Effector memory CD8-positive, alpha-beta T cell (primary cell): ENCODE measurements at regions not wholly inside any gene's neighbourhood (a gene's known extent, or its start where the extent isn't known, plus 50 kb on each side); places are given as distances from the start of the nearest gene placed in this dataset.

Experiments used
- ATAC-seq: fragments of 150-1000 bp; cut with Tn5 transposase; replicated peaks from 2 replicates; pipeline ENCODE4 v1.10.0; 2021; ENCODE audit warnings: mild to moderate bottlenecking, moderate library complexity
- DNase-seq, 3 experiments: peaks; one replicate each; pipeline ENCODE4 v3.0.0; 2021
- H3K27ac Mint-ChIP-seq, 2 donors: one replicate each; pipeline ENCODE4 v1.8.0; 2022; ENCODE audit warnings: mild to moderate bottlenecking in 2 of 2, mixed read lengths in 2 of 2, moderate library complexity in 2 of 2
- H3K27me3 Mint-ChIP-seq, 2 donors: one replicate each; pipeline ENCODE4 v1.8.0; 2022; ENCODE audit warnings: mixed read lengths in 2 of 2
- H3K36me3 Mint-ChIP-seq: one replicate; pipeline ENCODE4 v1.8.0; 2022; ENCODE audit warnings: mild to moderate bottlenecking, moderate library complexity, mixed read lengths; ENCODE audit not compliant: insufficient read depth
- H3K4me1 Mint-ChIP-seq, 2 donors: one replicate each; pipeline ENCODE4 v1.8.0; 2022; ENCODE audit warnings: low read depth in 2 of 2, mixed read lengths in 2 of 2
- H3K4me3 Mint-ChIP-seq, 2 donors: one replicate each; pipeline ENCODE4 v1.8.0; 2022; ENCODE audit warnings: mild to moderate bottlenecking in 2 of 2, mixed read lengths in 2 of 2, moderate library complexity in 2 of 2
- H3K9me3 Mint-ChIP-seq, 2 donors: one replicate each; pipeline ENCODE4 v1.8.0; 2022; ENCODE audit warnings: mixed read lengths in 2 of 2

GRCh38 chr2:239625156-239625845, 224.5 kb upstream of the HDAC4 start:
- Mint-ChIP-seq H3K36me3 (no peaks in the 10 kb centered on the region), H3K27ac (peak overlapping the region; percentile 84 to 95), H3K27me3 (no peaks in the 10 kb centered on the region), H3K9me3 (no peaks in the 10 kb centered on the region), H3K4me1 (peaks cover 66 to 72% of the 10 kb centered on the region in 2 donors), H3K4me3 (peak overlapping the region; percentile 58 to 63)
- DNase-seq (no peak), ATAC-seq (peak; percentile 11)

GRCh38 chr2:239621611-239622010, 220.8 kb upstream of the HDAC4 start:
- peaks cover 0 to under 1% of the 10 kb centered on the region in 2 donors for H3K9me3 Mint-ChIP-seq
- no peak for DNase-seq
- peaks cover 49 to 68% of the 10 kb centered on the region in 2 donors for H3K4me1 Mint-ChIP-seq
- H3K36me3 Mint-ChIP-seq = no peaks in the 10 kb centered on the region
- H3K27me3 Mint-ChIP-seq = no peaks in the 10 kb centered on the region
- H3K4me3 Mint-ChIP-seq = no peak overlapping the region
- no peak for ATAC-seq
- H3K27ac Mint-ChIP-seq = peak overlapping the region in 1 of 2 donors; percentile 30

GRCh38 chr2:239619369-239619768, 218.5 kb upstream of the HDAC4 start:
- peaks cover 28 to 49% of the 10 kb centered on the region in 2 donors for H3K4me1 Mint-ChIP-seq
- no peak overlapping the region for H3K27ac Mint-ChIP-seq
- ATAC-seq = no peak
- H3K36me3 Mint-ChIP-seq = no peaks in the 10 kb centered on the region
- no peak for DNase-seq
- no peaks in the 10 kb centered on the region for H3K27me3 Mint-ChIP-seq
- H3K4me3 Mint-ChIP-seq = no peak overlapping the region
- H3K9me3 Mint-ChIP-seq = peaks cover 0 to 3% of the 10 kb centered on the region in 2 donors

GRCh38 chr2:239616729-239617128, 215.9 kb upstream of the HDAC4 start:
- no peak overlapping the region for H3K4me3 Mint-ChIP-seq
- H3K36me3 Mint-ChIP-seq = no peaks in the 10 kb centered on the region
- no peak for ATAC-seq
- no peak overlapping the region for H3K27ac Mint-ChIP-seq
- H3K9me3 Mint-ChIP-seq = peaks cover 0 to 3% of the 10 kb centered on the region in 2 donors
- DNase-seq = no peak
- H3K27me3 Mint-ChIP-seq = no peaks in the 10 kb centered on the region
- H3K4me1 Mint-ChIP-seq = peaks cover 10 to 26% of the 10 kb centered on the region in 2 donors

DNA sequence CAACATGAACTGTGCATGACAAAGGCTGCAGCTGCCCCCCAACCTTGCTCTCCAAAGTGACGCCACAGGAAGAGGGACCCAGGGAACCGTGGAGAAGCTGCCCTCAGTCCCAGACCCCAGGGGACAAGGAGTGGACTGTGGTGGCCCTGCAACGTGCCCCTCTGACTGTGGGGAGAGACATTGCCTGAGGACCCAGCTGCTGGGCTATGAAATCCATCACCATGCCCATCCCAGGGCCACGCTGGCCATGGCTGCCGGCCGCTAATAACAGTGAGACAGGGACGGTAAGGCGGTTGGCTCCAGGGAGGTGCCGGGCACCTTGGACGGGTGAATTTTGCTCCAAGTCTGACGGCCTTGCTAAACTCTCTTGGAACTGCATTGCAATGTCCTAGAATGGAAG, 211.3 kb upstream of the HDAC4 start:
- H3K36me3 Mint-ChIP-seq = peaks cover 7% of the 10 kb centered on the region
- no peak for DNase-seq
- no peak for ATAC-seq

GRCh38 chr2:239611222-239611795, 210.5 kb upstream of the HDAC4 start:
- H3K27me3 Mint-ChIP-seq = peaks cover 0 to 8% of the 10 kb centered on the region in 2 donors
- DNase-seq = no peak
- peak overlapping the region in 1 of 2 donors; percentile 35 for H3K27ac Mint-ChIP-seq
- H3K4me1 Mint-ChIP-seq = peaks cover 23 to 26% of the 10 kb centered on the region in 2 donors
- no peak overlapping the region for H3K4me3 Mint-ChIP-seq
- peaks cover 7% of the 10 kb centered on the region for H3K36me3 Mint-ChIP-seq
- H3K9me3 Mint-ChIP-seq = no peaks in the 10 kb centered on the region
- no peak for ATAC-seq

More for the DNA sequence above, 211.3 kb upstream of the HDAC4 start:
- H3K4me1 Mint-ChIP-seq = peaks cover 23 to 26% of the 10 kb centered on the region in 2 donors
- H3K9me3 Mint-ChIP-seq = peaks cover 0 to 3% of the 10 kb centered on the region in 2 donors
- H3K27me3 Mint-ChIP-seq = peaks cover 0 to 8% of the 10 kb centered on the region in 2 donors
- H3K4me3 Mint-ChIP-seq = no peak overlapping the region
- no peak overlapping the region for H3K27ac Mint-ChIP-seq

DNA sequence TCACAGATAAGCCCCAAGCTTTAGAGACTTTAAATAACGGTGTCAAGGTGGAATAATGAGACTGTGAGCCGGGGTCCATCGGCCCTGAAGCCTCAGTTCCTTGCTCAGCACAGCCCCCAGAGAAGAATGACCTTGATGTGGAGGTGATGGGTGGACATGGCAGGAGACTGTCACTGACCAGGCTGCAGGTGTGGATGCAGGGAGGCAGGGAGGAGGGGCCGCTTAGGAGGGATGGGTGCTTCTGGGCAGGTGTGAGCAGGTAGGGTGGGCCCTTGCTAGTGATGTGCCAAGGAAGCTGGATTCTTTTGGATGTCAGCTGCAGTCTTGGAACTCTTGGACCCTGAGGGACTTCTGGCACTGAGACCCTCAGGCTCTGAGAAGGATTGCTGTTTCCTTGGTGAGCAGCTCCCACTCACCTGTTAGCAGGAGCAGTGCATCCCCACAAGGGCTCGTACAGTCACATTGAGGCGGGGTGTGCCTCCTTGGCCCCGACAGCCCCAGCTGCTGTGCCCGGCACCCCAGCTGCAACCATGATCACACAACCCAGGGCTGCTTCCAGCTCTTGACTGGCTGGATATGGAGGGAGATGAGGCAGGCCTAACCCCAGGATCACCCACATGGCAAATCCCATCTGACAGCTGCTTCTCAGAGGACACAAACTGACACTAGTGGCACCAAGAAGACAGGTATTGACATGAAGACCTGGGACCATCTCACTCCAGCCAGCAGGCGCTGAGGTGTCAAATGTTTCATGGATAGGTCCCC, 209.8 kb upstream of the HDAC4 start:
- Mint-ChIP-seq H3K27me3 (peaks cover 0 to 8% of the 10 kb centered on the region in 2 donors), H3K27ac (peak overlapping the region in 1 of 2 donors; percentile 35), H3K9me3 (no peaks in the 10 kb centered on the region), H3K4me1 (peaks cover 28 to 30% of the 10 kb centered on the region in 2 donors), H3K36me3 (peaks cover 7% of the 10 kb centered on the region), H3K4me3 (peak overlapping the region; percentile 68 to 69)
- DNase-seq (no peak), ATAC-seq (no peak)

DNA sequence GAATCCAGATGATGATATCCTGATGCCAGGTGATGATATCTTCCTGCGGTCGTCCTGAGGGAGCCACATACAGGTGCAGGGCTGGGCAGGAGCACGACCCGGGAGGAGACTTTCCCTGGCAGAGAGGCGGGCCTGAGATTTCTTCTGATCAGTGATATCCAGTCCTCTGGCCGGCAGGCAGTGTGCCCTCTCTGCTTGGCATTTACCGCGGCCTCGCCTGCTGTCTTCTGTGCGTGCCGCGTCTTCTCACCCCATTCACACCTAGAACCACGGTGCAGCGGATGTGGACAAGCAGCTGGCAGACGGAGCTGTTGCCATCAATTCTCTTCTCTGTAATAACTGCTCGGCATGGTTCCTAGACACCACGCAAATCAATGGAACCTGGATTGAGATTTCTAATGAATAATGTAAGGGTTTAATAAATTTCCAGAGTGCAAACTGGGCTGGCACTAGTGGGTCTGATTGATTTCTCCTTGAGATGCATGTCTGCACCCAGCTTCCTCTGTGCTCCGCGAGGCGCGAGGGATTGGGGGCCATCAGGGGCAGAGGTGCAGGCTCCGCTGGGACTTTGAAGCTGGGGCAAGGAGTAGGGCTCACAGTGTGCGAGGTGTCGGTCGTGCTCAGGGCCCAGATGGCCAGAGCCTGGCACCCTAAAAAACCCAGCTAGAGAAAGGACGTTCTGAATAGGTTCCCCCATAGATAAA, 208.9 kb upstream of the HDAC4 start:
- H3K27ac Mint-ChIP-seq = peak overlapping the region; percentile 54 to 57
- peak; percentile 47 to 59 (median 49) for DNase-seq
- peaks cover 0 to 8% of the 10 kb centered on the region in 2 donors for H3K27me3 Mint-ChIP-seq
- H3K4me3 Mint-ChIP-seq = peak overlapping the region; percentile 68 to 69
- H3K36me3 Mint-ChIP-seq = peaks cover 7% of the 10 kb centered on the region
- no peaks in the 10 kb centered on the region for H3K9me3 Mint-ChIP-seq
- peaks cover 28 to 31% of the 10 kb centered on the region in 2 donors for H3K4me1 Mint-ChIP-seq
- ATAC-seq = peak; percentile 95

DNA sequence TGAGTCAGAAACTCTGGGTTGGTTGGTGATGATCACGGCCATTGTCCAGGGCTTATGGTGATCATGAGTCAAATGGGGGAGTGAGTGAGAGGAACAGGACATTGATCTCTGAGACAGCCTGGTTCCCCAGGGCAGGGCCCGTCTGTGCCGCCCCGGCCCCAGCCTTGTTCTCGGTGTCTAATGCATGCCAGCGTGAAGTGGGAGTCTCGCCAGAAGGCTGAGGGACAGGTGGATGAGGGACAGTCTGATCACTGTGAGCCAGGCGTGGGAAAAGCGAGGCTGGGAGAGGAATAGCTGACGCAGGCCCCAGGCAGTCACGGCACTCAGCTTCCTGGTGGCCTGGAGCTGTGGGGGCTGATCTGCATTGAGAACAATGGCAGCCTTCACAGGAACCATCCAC, 208.3 kb upstream of the HDAC4 start:
- H3K9me3 Mint-ChIP-seq = no peaks in the 10 kb centered on the region
- DNase-seq = no peak
- peak overlapping the region; percentile 68 to 69 for H3K4me3 Mint-ChIP-seq
- peaks cover 7% of the 10 kb centered on the region for H3K36me3 Mint-ChIP-seq
- no peak for ATAC-seq
- H3K27me3 Mint-ChIP-seq = peaks cover 0 to 8% of the 10 kb centered on the region in 2 donors
- H3K4me1 Mint-ChIP-seq = peaks cover 28 to 31% of the 10 kb centered on the region in 2 donors
- peak overlapping the region in 1 of 2 donors; percentile 54 for H3K27ac Mint-ChIP-seq

- Mint-ChIP-seq H3K4me3 (peak overlapping the region; percentile 68 to 69), H3K9me3 (no peaks in the 10 kb centered on the region), H3K36me3 (peaks cover 7% of the 10 kb centered on the region), H3K27me3 (peaks cover 0 to 8% of the 10 kb centered on the region in 2 donors), H3K27ac (peak overlapping the region in 1 of 2 donors; percentile 54), H3K4me1 (peaks cover 31 to 32% of the 10 kb centered on the region in 2 donors)
- no peak for DNase-seq
- no peak for ATAC-seq
These were observed 207.9 kb upstream of the HDAC4 start for GRCh38 chr2:239608723-239609122.

GRCh38 chr2:239608260-239608659, 207.4 kb upstream of the HDAC4 start:
- peak overlapping the region in 1 of 2 donors; percentile 33 for H3K27ac Mint-ChIP-seq
- no peak overlapping the region for H3K4me3 Mint-ChIP-seq
- peaks cover 0 to 8% of the 10 kb centered on the region in 2 donors for H3K27me3 Mint-ChIP-seq
- H3K4me1 Mint-ChIP-seq = peaks cover 36% of the 10 kb centered on the region in 2 donors
- no peaks in the 10 kb centered on the region for H3K9me3 Mint-ChIP-seq
- peaks cover 7% of the 10 kb centered on the region for H3K36me3 Mint-ChIP-seq
- ATAC-seq (no peak), DNase-seq (no peak)

DNA sequence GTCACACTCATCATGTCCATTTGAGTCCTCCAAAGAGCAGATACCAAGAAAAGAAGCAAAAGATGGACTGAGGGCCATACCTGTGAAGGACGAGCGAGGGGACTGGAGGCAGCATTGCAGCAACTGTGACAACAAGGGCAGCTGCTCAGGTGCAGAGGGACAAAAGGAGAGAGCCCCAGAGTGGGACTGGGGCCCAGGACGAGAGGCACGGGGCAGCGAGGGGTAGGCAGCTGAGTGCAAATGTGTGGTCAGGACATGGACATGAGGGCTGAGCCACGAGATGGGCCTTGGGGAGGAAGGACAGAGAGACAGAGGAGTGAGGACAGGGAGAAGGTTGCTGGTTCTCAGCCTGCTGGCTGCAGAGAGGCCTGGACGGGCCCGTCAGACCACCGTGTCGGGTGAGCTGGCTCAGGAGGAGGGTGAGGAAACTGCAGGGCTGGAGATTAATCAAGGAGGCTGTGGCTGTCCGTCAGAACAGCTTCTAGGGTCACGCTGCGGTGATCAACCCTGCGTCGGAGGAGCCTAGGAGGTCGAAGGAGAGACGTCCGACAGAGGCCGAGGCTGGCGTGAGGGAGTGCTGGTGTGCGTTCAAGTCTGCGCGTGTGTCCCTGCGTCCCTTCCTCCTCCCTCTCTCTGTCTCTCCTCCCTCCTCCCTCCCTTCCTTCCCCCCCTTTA, 206.8 kb upstream of the HDAC4 start:
- Mint-ChIP-seq H3K27me3 (peaks cover 0 to 8% of the 10 kb centered on the region in 2 donors), H3K4me3 (no peak overlapping the region), H3K36me3 (peaks cover 7% of the 10 kb centered on the region), H3K4me1 (peaks cover 41 to 42% of the 10 kb centered on the region in 2 donors), H3K27ac (peak overlapping the region in 1 of 2 donors; percentile 33), H3K9me3 (no peaks in the 10 kb centered on the region)
- DNase-seq (no peak), ATAC-seq (no peak)
